ENCODE measurements at regions not wholly inside any gene's neighbourhood (a gene's known extent, or its start where the extent isn't known, plus 50 kb on each side); places are given as distances from the start of the nearest gene placed in this dataset.
"Not testable (repeated sequence)": the region's sequence is repeated elsewhere in the genome, so short reads cannot be mapped to it uniquely, and the experiment has no call there.

GRCh38 chr2:196295005-196295404 is 123.6 kb upstream of the STK17B start:
- H3K9me2 ChIP-seq (ENCODE audit: insufficient read depth): no peaks in the 10 kb centered on the region
- Mint-ChIP-seq H3K4me3 (no peak overlapping the region), H3K4me1 (no peaks in the 10 kb centered on the region), H3K27ac (no peak overlapping the region), H3K36me3 (ENCODE audit: low read depth) (no peaks in the 10 kb centered on the region), H3K9me3 (no peaks in the 10 kb centered on the region), H3K27me3 (ENCODE audit: insufficient read depth, low read depth, poor library complexity) (peaks cover 5% of the 10 kb centered on the region)
- no peak overlapping the region for H3K4me2 ChIP-seq
- no peaks in the 10 kb centered on the region for H3F3A ChIP-seq (replicated peaks; ENCODE audit: low read depth)
- no peak overlapping the region for H3K4me3 ChIP-seq
- no peak for DNase-seq (ENCODE audit: low spot score)
- H2AFZ ChIP-seq: no peak overlapping the region
- H3K27me3 ChIP-seq (ENCODE audit: insufficient read depth): no peaks in the 10 kb centered on the region
- no peaks in the 10 kb centered on the region for H3K4me1 ChIP-seq (ENCODE audit: insufficient read depth)
- ATAC-seq: no peak
- H3K36me3 ChIP-seq (ENCODE audit: insufficient read depth): no peaks in the 10 kb centered on the region
- H4K20me1 ChIP-seq (replicated peaks; ENCODE audit: insufficient read depth): no peaks in the 10 kb centered on the region
- no peaks in the 10 kb centered on the region for H3K79me2 ChIP-seq (replicated peaks; ENCODE audit: insufficient read depth)
- no peak overlapping the region for H3K27ac ChIP-seq (ENCODE audit: low read depth)
- no peak for TF ChIP-seq CREB1 (CRISPR knock-in tag; IDR thresholded peaks at IDR 0.05; ENCODE audit: low read depth)
- no peak for TF ChIP-seq ETS1 (IDR thresholded peaks at IDR 0.05)
- TF ChIP-seq NANOG (IDR thresholded peaks at IDR 0.05; ENCODE audit: borderline replicate concordance): no peak
- TF ChIP-seq STAT1 (IDR thresholded peaks at IDR 0.05; ENCODE audit: unreplicated experiment): no peak
- no peak for TF ChIP-seq POLR2AphosphoS5 (IDR thresholded peaks at IDR 0.05; ENCODE audit: low read depth)
- TF ChIP-seq EZH2phosphoT487 (IDR thresholded peaks at IDR 0.05; ENCODE audit: unreplicated experiment): no peak

- H3K9me2 ChIP-seq (ENCODE audit: insufficient read depth); H3K4me3 ChIP-seq; H3K79me2 ChIP-seq (replicated peaks; ENCODE audit: insufficient read depth); ATAC-seq; H3K9me3 Mint-ChIP-seq; H3K27me3 ChIP-seq (ENCODE audit: insufficient read depth); H4K20me1 ChIP-seq (replicated peaks; ENCODE audit: insufficient read depth); H3K4me2 ChIP-seq; H3K27ac Mint-ChIP-seq; H3K36me3 ChIP-seq (ENCODE audit: insufficient read depth); H3K4me1 ChIP-seq (ENCODE audit: insufficient read depth); H3K4me3 Mint-ChIP-seq; H3K27me3 Mint-ChIP-seq (ENCODE audit: insufficient read depth, low read depth, poor library complexity); H3K27ac ChIP-seq (ENCODE audit: low read depth); H3F3A ChIP-seq (replicated peaks; ENCODE audit: low read depth); H3K4me1 Mint-ChIP-seq; H2AFZ ChIP-seq; H3K36me3 Mint-ChIP-seq (ENCODE audit: low read depth): not testable (repeated sequence)
- peak; percentile 45 for DNase-seq (ENCODE audit: low spot score)
- TF ChIP-seq CTCF (conservative IDR thresholded peaks at IDR 0.05; ENCODE audit: low read depth in 2 of 2): peak in 1 of 2 experiments; percentile 68; a peak in 3 of 4 replicates
These were observed 126.8 kb upstream of the STK17B start for GRCh38 chr2:196298106-196298723.

GRCh38 chr2:196307775-196308305 is 136.5 kb upstream of the STK17B start:
- H2AFZ ChIP-seq: no peak overlapping the region
- TF ChIP-seq CTCF (conservative IDR thresholded peaks at IDR 0.05; ENCODE audit: low read depth in 2 of 2) (no peak), ETS1 (IDR thresholded peaks at IDR 0.05) (no peak), EZH2phosphoT487 (IDR thresholded peaks at IDR 0.05; ENCODE audit: unreplicated experiment) (no peak), JUNB (IDR thresholded peaks at IDR 0.05; ENCODE audit: unreplicated experiment) (no peak), EZH2 (IDR thresholded peaks at IDR 0.05; ENCODE audit: low read depth, unreplicated experiment) (no peak), STAT1 (IDR thresholded peaks at IDR 0.05; ENCODE audit: unreplicated experiment) (no peak)

More at GRCh38 chr2:196307775-196308305, 136.5 kb upstream of the STK17B start:
- no peaks in the 10 kb centered on the region for H3K27me3 Mint-ChIP-seq (ENCODE audit: insufficient read depth, low read depth, poor library complexity)
- DNase-seq (ENCODE audit: low spot score): no peak
- no peaks in the 10 kb centered on the region for H3K36me3 ChIP-seq (ENCODE audit: insufficient read depth)
- no peak overlapping the region for H3K27ac ChIP-seq (ENCODE audit: low read depth)
- no peak overlapping the region for H3K4me3 ChIP-seq
- H3K79me2 ChIP-seq (replicated peaks; ENCODE audit: insufficient read depth): no peaks in the 10 kb centered on the region
- ATAC-seq: no peak
- no peak overlapping the region for H3K4me3 Mint-ChIP-seq
- H3F3A ChIP-seq (replicated peaks; ENCODE audit: low read depth): no peaks in the 10 kb centered on the region
- no peaks in the 10 kb centered on the region for H3K36me3 Mint-ChIP-seq (ENCODE audit: low read depth)
- no peaks in the 10 kb centered on the region for H4K20me1 ChIP-seq (replicated peaks; ENCODE audit: insufficient read depth)
- no peak overlapping the region for H3K4me2 ChIP-seq
- H3K9me3 Mint-ChIP-seq: no peaks in the 10 kb centered on the region
- H3K27ac Mint-ChIP-seq: no peak overlapping the region
- H3K4me1 Mint-ChIP-seq: peaks cover 8% of the 10 kb centered on the region; the same call in 2 of the 3 replicates
- H3K4me1 ChIP-seq (ENCODE audit: insufficient read depth): no peaks in the 10 kb centered on the region
- no peaks in the 10 kb centered on the region for H3K27me3 ChIP-seq (ENCODE audit: insufficient read depth)
- H3K9me2 ChIP-seq (ENCODE audit: insufficient read depth): no peaks in the 10 kb centered on the region

Data from GM23338 (cell line).